HEK293 (cell line): ENCODE measurements at regions not wholly inside any gene's neighbourhood (a gene's known extent, or its start where the extent isn't known, plus 50 kb on each side); places are given as distances from the start of the nearest gene placed in this dataset.
A peak's percentile ranks its signal among the peaks of the same experiment; 100 is the strongest.

ENCODE experiments used
- CTCF ChIA-PET: fragments of 350-600 bp; formaldehyde crosslinking; extraction: SDS; loops from one replicate; lab custom pipeline; 2021; ENCODE audit warnings: antibody characterized with exemption; lab: Yijun Ruan, JAX
- POLR2A ChIA-PET: fragments of 300-600 bp; formaldehyde crosslinking; extraction: SDS; loops from one replicate; lab custom pipeline; 2020; ENCODE audit warnings: antibody characterized with exemption, inconsistent platforms; lab: Yijun Ruan, JAX
- H3K27ac ChIP-seq: fragments of 200-500 bp; sonication (Bioruptor generic); 2 replicates; pipeline ENCODE4 v1.5.1; 2014; ENCODE audit warnings: low read depth, low read length, control low read depth, inconsistent platforms; ENCODE audit errors: extremely low read depth
- H3K36me3 ChIP-seq, 2 experiments: fragments of 200-500 bp in 1 of 2; sonication (Bioruptor generic) in 1 of 2; 1 replicate in 1 of 2; 2 replicates in 1 of 2; pipeline ENCODE4 v1.5.1; 2014 to 2017; ENCODE audit warnings: inconsistent platforms in 2 of 2, low read length in 2 of 2; ENCODE audit not compliant: control insufficient read depth in 2 of 2, insufficient read depth in 1 of 2
- H3K4me1 ChIP-seq: fragments of 200-500 bp; sonication (Bioruptor generic); 2 replicates; pipeline ENCODE4 v1.5.1; 2014; ENCODE audit warnings: mild to moderate bottlenecking, low read length, inconsistent platforms; ENCODE audit not compliant: control insufficient read depth, insufficient read depth
- H3K4me3 ChIP-seq: 2 replicates; pipeline ENCODE4 v1.5.1; 2011; ENCODE audit warnings: low read depth, mild to moderate bottlenecking, control low read depth, low read length, moderate library complexity
- H3K9me3 ChIP-seq: fragments of 200-500 bp; sonication (Bioruptor generic); 2 replicates; pipeline ENCODE4 v1.5.1; 2014; ENCODE audit warnings: low read depth, low read length, inconsistent platforms; ENCODE audit not compliant: control insufficient read depth, insufficient read depth
- CTCF ChIP-seq: fragments of 450-650 bp; formaldehyde crosslinking; IDR thresholded peaks from 2 replicates; pipeline ENCODE4 v1.5.1; 2016; ENCODE audit warnings: missing biosample characterization, missing genetic modification characterization
- ELK4 ChIP-seq: IDR thresholded peaks from 2 replicates; pipeline ENCODE4 v1.6.1; 2011; ENCODE audit warnings: mild to moderate bottlenecking, low read depth, low read length, borderline replicate concordance
- PRDM10 ChIP-seq: fragments of 450-650 bp; formaldehyde crosslinking; IDR thresholded peaks from 2 replicates; pipeline ENCODE4 v1.5.1; 2016; ENCODE audit warnings: missing biosample characterization, missing genetic modification characterization
- ZBTB20 ChIP-seq: fragments of 450-650 bp; formaldehyde crosslinking; IDR thresholded peaks from 2 replicates; pipeline ENCODE4 v1.5.1; 2016; ENCODE audit warnings: missing biosample characterization, missing genetic modification characterization
- ZNF148 ChIP-seq: fragments of 450-650 bp; formaldehyde crosslinking; IDR thresholded peaks from 2 replicates; pipeline ENCODE4 v1.5.0; 2017; ENCODE audit warnings: missing biosample characterization, missing genetic modification characterization, borderline replicate concordance
- ZNF155 ChIP-seq: fragments of 450-650 bp; formaldehyde crosslinking; IDR thresholded peaks from 2 replicates; pipeline ENCODE4 v1.5.1; 2016; ENCODE audit warnings: missing biosample characterization, missing genetic modification characterization
- ZNF311 ChIP-seq: fragments of 450-650 bp; formaldehyde crosslinking; IDR thresholded peaks from 2 replicates; pipeline ENCODE4 v1.5.1; 2017; ENCODE audit warnings: missing biosample characterization, missing genetic modification characterization, borderline replicate concordance
- ZNF354C ChIP-seq: fragments of 450-650 bp; formaldehyde crosslinking; IDR thresholded peaks from 2 replicates; pipeline ENCODE4 v1.5.1; 2016; ENCODE audit warnings: missing biosample characterization, missing genetic modification characterization, low read depth, borderline replicate concordance
- ZNF391 ChIP-seq: fragments of 450-650 bp; formaldehyde crosslinking; IDR thresholded peaks from 2 replicates; pipeline ENCODE4 v1.5.1; 2016; ENCODE audit warnings: low read depth, missing biosample characterization, missing genetic modification characterization, borderline replicate concordance
- ZNF518A ChIP-seq: fragments of 450-650 bp; formaldehyde crosslinking; conservative IDR thresholded peaks from 2 replicates; pipeline ENCODE4 v1.5.1; 2016; ENCODE audit warnings: low read depth, missing biosample characterization, missing genetic modification characterization
- ZSCAN5A ChIP-seq: fragments of 450-650 bp; formaldehyde crosslinking; IDR thresholded peaks from 2 replicates; pipeline ENCODE4 v1.5.1; 2016; ENCODE audit warnings: missing biosample characterization, missing genetic modification characterization

GRCh38 chr7:85725026-85725425 is 538.2 kb upstream of the SEMA3D start (continued):
- no peak for TF ChIP-seq ZNF518A (tag by site-specific recombination)
- no peak for TF ChIP-seq CTCF (tag by site-specific recombination)
- no peak for TF ChIP-seq ZNF354C
- TF ChIP-seq ZNF155 (tag by site-specific recombination), result no peak
- TF ChIP-seq ZSCAN5A, result no peak
- TF ChIP-seq ZNF311 (tag by site-specific recombination), result no peak
- TF ChIP-seq ELK4, result no peak
- no peak for TF ChIP-seq ZNF391 (tag by site-specific recombination)

GRCh38 chr7:85719981-85720953 is 533.4 kb upstream of the SEMA3D start:
- TF ChIP-seq PRDM10 (tag by site-specific recombination) (peak; percentile 68), ZNF148 (tag by site-specific recombination) (no peak), ZBTB20 (tag by site-specific recombination) (peak; percentile 46; the same call in 1 of the 2 replicates)
- Histone ChIP-seq H3K4me3 (no peak overlapping the region), H3K4me1 (0 out of 2 replicates have a peak, but pooled peaks cover 2% of the 10 kb centered on the region), H3K36me3 (no peaks in the 10 kb centered on the region), H3K9me3 (no peaks in the 10 kb centered on the region), H3K27ac (no peak overlapping the region)
- ChIA-PET CTCF (interaction anchor here (0.6 kb wide), 2 partner anchors 340 to 696 kb away, joined by 3 to 5 read pairs; no protein-coding TSS in a partner anchor), POLR2A (no interaction called here)
